ENCODE measurements at regions not wholly inside any gene's neighbourhood (a gene's known extent, or its start where the extent isn't known, plus 50 kb on each side); places are given as distances from the start of the nearest gene placed in this dataset.

DNA sequence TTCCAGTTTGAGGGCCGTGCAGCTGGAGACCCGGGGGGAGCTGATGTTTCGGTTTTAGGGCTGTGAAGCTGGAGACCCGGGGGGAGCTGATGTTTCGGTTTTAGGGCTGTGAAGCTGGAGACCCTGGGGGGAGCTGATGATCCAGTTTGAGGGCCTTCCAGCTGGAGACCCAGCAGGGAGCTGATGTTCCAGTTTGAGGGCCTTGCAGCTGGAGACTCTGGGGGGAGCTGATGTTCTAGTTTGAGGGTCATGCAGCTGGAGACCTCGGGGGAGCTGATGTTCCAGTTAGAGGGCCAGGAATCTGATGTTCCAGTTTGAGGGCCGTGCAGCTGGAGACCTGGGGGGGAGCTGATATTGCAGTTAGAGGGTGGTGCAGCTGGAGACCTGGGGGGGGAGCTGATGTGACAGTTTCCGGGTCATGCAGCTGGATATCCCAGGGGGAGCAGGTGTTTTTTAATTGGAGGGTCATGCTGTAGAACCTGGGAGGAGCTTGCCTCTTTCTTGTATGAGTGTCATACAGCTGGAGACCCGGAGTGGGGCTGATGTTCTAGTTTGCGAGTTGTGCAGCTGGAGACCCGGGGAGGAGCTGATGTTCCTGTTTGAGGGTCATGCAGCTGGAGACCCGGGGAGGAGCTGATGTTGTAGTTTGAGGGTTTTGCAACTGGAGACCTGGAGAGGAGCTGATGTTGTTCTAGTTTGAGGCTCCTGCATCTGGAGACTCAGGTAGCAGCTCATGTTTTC is 153.2 kb downstream of the RTP5 start:
- no peak for DNase-seq (ENCODE audit: low read depth in 1 of 2, low spot score in 1 of 2)

- DNase-seq (ENCODE audit: low read depth in 1 of 2, low spot score in 1 of 2) = no peak
These were observed 155.3 kb downstream of the RTP5 start for GRCh38 chr2:242024751-242025355.

DNA sequence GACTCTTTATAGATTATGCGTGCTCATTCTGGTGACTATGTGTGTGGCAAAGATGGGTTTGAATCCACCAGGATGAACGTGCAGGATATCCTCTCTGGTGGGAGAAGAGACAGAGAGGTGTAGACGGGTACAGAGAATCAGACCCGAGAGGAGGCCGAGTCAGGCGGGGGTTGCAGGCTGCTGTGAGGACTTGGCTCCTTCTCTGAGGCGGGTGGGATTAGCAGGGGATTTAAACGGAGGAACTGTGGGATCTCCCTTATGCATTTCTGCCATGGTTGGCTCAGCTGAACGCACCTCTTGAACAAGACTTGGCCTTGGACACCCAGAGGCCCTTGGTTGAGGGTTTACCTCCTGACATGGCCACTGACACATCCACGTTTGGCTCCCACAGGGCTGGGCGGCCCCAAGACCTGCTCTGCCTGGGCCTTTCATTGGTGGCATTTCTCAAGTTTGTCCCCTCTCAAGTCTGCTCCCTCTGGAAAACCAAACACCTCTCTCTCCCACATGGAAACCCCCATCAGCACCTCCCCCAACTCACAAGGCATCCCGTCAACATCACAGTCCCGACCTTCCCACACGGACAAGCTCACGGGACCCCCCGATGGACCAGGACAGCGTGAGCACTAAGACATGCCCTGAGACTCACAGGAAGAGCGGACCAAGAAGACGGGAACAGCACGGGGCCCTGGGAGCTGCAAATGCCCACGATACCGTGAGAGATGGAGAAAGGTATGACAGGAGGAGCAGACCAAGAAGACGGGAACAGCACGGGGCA is 158.3 kb downstream of the RTP5 start:
- DNase-seq (ENCODE audit: low read depth in 1 of 2, low spot score in 1 of 2) = no peak

- DNase-seq (ENCODE audit: low read depth in 1 of 2, low spot score in 1 of 2) = no peak
These were observed 160.1 kb downstream of the RTP5 start for GRCh38 chr2:242029422-242030225.

DNA sequence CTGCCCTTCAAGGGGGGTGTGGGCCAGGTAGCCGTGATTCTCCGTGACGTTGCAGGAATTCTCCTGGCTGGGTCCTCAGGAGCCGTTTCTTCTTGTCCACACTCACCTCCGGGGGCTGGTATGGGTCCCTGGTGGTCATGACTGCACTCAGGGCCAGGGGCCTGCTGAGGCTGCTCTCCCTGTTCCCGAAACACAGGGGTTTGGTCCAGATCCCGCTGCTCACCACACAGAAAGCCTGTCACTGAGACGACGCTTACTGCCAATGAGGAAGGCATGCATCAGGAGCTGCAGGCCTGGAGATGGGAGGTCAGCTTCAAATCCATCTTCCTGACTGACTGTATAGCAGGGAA is 160.7 kb downstream of the RTP5 start:
- no peak for DNase-seq (ENCODE audit: low read depth in 1 of 2, low spot score in 1 of 2)

DNA sequence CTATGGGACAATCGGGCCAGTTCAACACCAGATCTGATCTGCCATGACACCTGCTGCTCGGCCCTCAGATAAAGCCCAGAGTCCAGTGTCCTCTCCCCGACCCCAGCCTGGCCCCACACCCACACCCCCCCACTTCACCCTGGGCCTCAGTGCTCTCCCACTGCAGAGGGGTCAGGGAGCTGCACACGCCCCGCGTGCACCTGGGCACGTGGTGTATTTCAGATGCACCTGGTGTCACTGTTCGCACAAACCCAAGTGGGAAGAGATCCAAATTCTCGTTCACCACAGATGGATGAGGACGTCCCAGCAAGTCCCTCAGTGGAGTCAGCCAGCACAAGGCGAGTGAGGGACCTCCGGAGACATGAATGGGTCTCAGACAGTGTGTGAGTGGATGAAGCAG is 161.3 kb downstream of the RTP5 start:
- no peak for DNase-seq (ENCODE audit: low read depth in 1 of 2, low spot score in 1 of 2)

DNA sequence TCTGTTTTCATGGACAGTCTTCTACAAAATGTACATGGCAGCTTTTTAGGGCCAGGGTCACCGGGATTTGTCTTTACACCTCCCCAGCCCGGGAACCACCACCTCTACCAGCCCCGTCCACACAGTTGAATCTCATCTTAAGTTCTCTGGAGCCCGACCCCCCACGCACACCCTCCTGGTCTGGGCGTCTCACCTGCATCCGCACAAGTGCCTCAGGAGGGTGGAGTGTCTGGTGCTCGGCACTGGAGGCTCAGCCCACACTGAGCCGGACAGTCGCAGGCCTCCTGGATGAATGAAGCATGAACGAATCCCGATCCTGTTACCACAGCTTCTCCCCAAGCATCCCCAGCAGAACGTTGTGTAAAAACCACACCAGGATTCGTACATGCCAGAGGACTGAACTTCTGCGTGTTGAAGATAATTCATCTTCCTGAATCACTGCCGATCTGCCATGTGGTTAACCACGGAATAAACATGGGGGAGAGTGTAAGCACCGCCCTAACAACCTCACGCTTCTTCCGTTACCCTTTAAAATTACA is 162.0 kb downstream of the RTP5 start:
- peak in 1 of 2 donors; percentile 37 for DNase-seq (ENCODE audit: low read depth in 1 of 2, low spot score in 1 of 2)

DNA sequence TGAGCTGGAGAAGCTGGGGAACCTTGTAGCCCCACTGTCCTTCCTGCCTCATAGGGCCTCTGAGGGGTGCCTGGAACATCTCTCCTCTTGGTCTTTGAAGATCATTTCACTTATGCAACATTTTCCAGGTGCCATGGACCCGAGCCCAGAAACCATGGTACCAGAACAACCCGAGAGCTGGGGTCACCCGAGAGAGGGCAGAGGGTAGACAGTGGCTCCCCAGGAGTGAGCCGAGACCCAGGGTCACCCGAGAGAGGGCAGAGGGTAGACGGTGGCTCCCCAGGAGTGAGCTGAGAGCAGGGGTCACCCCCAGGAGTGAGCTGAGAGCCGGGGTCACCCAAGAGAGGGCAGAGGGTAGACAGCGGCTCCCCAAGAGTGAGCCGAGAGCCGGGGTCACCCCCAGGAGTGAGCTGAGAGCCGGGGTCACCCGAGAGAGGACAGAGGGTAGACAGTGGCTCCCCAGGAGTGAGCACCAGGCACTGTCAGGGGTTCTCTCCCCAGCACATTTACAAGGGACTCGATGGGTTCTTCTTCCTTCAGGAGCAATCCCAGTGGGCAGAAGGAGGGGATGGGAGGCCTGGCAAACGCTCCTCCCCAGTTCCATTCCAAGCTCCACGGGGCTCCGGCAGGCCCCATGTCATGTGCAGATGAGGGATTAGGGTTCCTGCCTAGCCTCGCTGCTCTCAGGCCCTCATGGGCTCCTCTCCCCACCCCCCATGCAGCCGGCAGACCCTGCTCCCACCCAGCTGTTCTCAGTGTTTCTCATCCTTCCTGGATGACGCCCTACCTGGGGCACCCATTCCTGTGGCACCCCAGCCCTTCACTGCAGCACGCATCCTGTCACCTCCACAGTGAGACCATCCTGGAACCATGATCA is 163.5 kb downstream of the RTP5 start:
- no peak for DNase-seq (ENCODE audit: low read depth in 1 of 2, low spot score in 1 of 2)

DNA sequence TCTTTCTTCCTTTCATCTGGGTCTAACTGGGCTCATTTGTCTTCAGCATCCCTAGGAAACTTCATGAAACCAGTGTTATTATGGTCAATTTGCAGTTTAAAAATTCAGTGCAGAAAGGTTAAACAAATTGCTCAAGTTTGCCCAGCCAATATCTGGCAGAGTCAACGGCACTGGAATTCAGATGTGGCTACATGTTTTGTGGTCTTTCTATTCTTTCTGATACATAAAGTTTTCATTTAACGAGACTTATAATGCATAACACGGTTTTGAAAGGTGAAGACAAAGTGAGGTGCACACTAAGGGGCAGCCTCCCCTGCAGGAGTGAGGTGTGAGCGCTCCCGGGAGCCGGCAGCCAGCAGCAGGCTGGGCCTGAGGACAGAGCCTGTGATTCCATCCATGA is 164.6 kb downstream of the RTP5 start:
- DNase-seq (ENCODE audit: low read depth in 1 of 2, low spot score in 1 of 2) = no peak

DNA sequence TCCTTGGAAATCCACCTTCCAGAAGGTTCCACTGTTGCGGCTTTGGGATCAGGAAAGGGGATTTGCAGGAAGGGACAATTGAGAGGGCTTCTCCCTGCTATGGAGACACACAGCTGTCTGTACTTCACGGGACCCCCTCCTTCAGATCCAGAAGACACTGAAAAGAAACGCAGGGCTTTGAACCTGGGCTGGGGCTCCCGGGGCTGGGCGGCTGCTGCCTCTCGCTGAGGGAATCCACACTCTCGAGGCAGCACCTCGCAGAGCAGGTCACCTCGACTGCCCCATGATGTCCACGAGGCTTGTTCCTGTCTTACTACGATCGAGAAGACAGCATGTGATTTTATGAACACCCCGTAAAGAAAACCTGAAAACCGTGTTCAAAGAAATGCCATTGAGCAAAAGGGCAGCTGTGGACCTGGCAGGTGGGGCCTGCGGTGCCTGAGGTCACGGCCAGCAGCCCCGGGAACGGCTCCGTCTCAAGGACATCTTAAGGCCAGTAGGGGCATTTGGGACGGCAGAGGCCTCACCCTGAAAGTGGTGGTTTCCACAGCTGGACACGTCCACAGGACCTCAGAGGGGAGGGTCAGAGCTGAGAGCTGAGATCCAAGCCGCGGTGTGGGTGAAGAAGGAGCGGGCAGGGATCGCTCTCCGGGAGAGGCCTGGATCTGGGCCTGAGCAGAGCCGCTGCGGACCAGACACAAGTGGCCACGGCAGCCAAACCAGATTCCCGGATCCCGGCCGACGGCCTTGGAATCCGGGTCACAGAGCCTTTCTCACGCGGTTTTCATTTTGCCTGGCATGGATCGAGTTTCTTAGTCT is 165.7 kb downstream of the RTP5 start:
- no peak for DNase-seq (ENCODE audit: low read depth in 1 of 2, low spot score in 1 of 2)

DNA sequence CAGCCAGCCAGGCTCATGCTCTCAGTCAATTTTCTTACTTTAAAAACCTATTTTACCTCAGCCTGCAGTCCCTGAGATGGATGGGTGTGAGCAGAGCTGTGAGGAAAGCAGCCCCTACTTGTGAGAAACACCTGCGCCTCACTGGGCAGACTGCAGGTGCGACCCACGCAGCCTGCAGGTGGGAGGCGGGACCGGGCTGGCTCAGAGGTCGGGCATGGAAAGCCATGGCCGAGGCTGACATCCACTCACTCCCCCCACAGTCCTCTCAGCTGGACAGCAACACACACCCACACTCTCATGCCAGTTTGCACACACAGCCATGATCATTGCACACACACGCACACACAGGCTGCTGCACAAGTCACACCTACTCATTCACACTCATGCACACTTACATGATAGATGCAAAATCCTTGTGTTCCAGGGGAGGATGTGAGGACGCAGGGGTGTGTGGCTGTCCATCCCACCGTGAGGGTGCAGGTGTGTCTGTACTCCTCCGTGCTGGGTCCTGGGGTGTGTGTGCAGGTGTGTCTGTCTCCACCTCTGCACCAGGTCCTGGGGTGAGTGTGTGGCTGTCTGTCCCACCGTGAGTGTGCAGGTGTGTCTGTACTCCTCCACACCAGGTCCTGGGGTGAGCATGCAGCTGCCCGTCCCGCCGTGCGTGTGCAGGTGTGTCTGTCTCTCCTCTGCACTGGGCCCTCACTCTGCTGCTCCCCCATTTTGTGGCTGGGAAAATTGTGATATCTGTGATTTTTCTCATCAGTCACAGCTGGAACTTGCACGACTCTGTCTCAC is 166.5 kb downstream of the RTP5 start:
- DNase-seq (ENCODE audit: low read depth in 1 of 2, low spot score in 1 of 2) = no peak

- DNase-seq (ENCODE audit: low read depth in 1 of 2, low spot score in 1 of 2) = no peak
These were observed 167.1 kb downstream of the RTP5 start for GRCh38 chr2:242036653-242036950.

- no peak for DNase-seq (ENCODE audit: low read depth in 1 of 2, low spot score in 1 of 2)
These were observed 168.8 kb downstream of the RTP5 start for GRCh38 chr2:242038166-242038927.

DNA sequence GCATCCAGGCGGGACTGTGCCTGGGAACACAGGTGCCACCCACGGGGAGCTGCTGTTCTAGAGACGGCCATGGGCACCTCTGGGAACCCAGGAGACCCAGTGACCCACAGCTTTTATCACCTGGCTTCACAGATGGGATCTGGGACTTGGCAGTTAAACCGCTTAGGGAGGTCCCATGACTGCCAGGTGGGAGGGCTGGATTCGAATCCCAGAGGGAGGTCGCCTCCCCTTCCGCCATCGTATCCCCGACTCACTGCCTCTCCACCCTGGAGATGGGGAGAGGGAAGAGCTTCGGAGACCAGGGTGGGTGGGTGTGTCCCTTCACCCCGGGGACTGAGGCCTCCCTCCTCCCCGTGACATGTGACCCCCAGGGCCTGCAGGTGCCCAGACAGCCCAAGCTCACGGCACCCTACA is 169.4 kb downstream of the RTP5 start:
- no peak for DNase-seq (ENCODE audit: low read depth in 1 of 2, low spot score in 1 of 2)

DNA sequence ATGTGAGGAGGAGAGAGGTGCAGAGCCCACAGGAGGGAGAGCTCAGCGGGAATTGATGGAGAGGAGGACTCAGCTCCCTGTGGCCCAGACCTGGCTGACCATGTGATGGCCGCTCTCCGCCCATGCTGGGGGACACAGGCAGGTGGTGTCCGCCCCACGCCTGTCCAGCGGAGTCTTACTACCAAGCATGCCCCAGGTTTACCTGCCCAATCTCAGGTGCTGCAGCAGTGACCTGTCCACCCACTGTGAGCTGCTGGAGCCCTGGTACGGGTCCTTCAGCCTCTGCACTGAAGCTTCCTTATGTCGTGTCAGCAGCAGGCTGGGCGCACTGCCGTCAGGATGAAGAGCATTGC is 170.8 kb downstream of the RTP5 start:
- no peak for DNase-seq (ENCODE audit: low read depth in 1 of 2, low spot score in 1 of 2)

GRCh38 chr2:242040681-242041080 is 171.2 kb downstream of the RTP5 start:
- no peak for DNase-seq (ENCODE audit: low read depth in 1 of 2, low spot score in 1 of 2)

GRCh38 chr2:242041816-242042215 is 172.3 kb downstream of the RTP5 start:
- DNase-seq (ENCODE audit: low read depth in 1 of 2, low spot score in 1 of 2) = no peak

All from activated CD4-positive, alpha-beta T cell treated with anti-CD3 and anti-CD28 coated beads, Interleukin-2, amount 50 U/mL, for 24 hours (primary cell).